NT2/D1 (cell line): ENCODE measurements at regions not wholly inside any gene's neighbourhood (a gene's known extent, or its start where the extent isn't known, plus 50 kb on each side); places are given as distances from the start of the nearest gene placed in this dataset.

ENCODE experiments used
- SUZ12 ChIP-seq: IDR thresholded peaks from 2 replicates; pipeline ENCODE4 v1.6.1; 2011; ENCODE audit not compliant: insufficient read length, insufficient read depth; ENCODE audit errors: extremely low read depth
- YY1 ChIP-seq: IDR thresholded peaks from 2 replicates; pipeline ENCODE4 v1.6.1; 2011; ENCODE audit not compliant: insufficient read length, insufficient read depth
- ZNF274 ChIP-seq: IDR thresholded peaks from 2 replicates; pipeline ENCODE4 v1.6.1; 2011; ENCODE audit warnings: mild to moderate bottlenecking, low read depth, low read length

GRCh38 chr5:92559331-92559730, 1021.7 kb downstream of the NR2F1-AS1 start:
- no peak for TF ChIP-seq ZNF274
- TF ChIP-seq YY1 = no peak
- TF ChIP-seq SUZ12 = no peak
